ENCODE measurements at regions not wholly inside any gene's neighbourhood (a gene's known extent, or its start where the extent isn't known, plus 50 kb on each side); places are given as distances from the start of the nearest gene placed in this dataset.
"Not testable (repeated sequence)": the region's sequence is repeated elsewhere in the genome, so short reads cannot be mapped to it uniquely, and the experiment has no call there.

DNA sequence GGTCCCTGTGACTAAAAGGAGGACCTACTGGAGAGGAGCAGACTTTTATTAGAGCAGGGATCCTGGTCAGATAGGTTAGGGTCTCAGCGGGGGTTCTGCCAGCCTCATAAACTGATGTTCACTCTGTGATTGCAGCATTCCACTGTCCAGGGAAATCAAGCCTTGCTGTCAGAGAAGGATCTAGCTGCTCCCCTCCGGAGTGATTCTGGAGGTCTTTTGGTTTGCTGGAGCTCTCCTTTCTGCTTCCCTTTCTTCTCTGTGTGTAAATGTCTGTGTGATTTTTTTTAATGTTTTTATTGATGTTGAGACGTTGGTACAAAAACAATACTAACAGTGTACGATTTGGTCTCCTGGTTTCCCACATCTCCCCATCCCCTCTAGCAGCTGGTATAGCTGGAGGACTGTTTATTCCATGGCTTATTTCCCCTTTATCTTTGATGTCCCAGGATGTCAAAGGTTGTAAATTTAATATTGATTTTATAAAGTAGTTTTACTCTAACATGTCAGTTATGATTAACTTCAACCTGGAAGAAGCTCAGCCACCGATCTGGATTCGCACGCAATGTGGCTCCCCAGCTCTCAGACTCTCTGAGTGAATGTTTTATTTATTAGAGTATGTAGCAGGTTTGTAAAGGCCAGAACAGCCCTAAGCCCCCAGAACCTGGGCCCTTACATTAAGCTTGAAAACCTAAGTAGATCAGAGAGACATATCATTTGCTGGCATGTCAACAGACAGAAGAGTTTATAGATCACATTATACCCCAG lies 202.3 kb upstream of the G2E3 start:
- H3K4me3 ChIP-seq: no peak overlapping the region
- no peaks in the 10 kb centered on the region for H3K36me3 ChIP-seq
- no peaks in the 10 kb centered on the region for H3K27me3 ChIP-seq
- no peaks in the 10 kb centered on the region for H3K4me1 ChIP-seq
- H3K9me3 ChIP-seq: no peaks in the 10 kb centered on the region
- no peak for DNase-seq
- ATAC-seq: no peak
- no peak overlapping the region for H3K27ac ChIP-seq
- intact Hi-C loops (cut with DNase I): no loop called here
- TF ChIP-seq, protein P1, sequence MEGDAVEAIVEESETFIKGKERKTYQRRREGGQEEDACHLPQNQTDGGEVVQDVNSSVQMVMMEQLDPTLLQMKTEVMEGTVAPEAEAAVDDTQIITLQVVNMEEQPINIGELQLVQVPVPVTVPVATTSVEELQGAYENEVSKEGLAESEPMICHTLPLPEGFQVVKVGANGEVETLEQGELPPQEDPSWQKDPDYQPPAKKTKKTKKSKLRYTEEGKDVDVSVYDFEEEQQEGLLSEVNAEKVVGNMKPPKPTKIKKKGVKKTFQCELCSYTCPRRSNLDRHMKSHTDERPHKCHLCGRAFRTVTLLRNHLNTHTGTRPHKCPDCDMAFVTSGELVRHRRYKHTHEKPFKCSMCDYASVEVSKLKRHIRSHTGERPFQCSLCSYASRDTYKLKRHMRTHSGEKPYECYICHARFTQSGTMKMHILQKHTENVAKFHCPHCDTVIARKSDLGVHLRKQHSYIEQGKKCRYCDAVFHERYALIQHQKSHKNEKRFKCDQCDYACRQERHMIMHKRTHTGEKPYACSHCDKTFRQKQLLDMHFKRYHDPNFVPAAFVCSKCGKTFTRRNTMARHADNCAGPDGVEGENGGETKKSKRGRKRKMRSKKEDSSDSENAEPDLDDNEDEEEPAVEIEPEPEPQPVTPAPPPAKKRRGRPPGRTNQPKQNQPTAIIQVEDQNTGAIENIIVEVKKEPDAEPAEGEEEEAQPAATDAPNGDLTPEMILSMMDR (IDR thresholded peaks at IDR 0.05): no peak

DNA sequence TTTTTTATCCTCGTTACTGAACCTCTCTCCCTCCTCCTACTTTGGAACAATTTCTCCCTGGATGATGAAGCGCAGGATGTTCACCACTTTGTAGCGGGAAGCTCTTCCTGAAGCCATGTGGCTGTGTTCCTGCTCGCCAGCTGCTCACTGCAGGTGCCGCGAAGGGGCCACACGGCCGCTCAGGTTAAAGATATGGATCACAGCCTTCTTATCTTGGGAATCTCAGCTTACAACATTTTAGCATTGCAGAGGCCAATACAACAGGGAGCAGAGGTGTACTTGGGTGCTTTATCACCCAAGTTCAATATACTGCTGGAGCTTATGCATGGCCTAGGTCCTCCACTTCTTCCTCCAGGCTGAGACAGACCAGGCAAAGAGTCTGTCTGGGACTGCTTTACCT lies 201.2 kb upstream of the G2E3 start:
- Histone ChIP-seq H3K27me3 (no peaks in the 10 kb centered on the region), H3K9me3 (no peaks in the 10 kb centered on the region), H3K36me3 (no peaks in the 10 kb centered on the region), H3K4me1 (no peaks in the 10 kb centered on the region), H3K27ac (no peak overlapping the region), H3K4me3 (no peak overlapping the region)
- intact Hi-C loops (cut with DNase I): no loop called here
- no peak for ATAC-seq
- TF ChIP-seq, protein P1 (IDR thresholded peaks at IDR 0.05): no peak
- DNase-seq: no peak

DNA sequence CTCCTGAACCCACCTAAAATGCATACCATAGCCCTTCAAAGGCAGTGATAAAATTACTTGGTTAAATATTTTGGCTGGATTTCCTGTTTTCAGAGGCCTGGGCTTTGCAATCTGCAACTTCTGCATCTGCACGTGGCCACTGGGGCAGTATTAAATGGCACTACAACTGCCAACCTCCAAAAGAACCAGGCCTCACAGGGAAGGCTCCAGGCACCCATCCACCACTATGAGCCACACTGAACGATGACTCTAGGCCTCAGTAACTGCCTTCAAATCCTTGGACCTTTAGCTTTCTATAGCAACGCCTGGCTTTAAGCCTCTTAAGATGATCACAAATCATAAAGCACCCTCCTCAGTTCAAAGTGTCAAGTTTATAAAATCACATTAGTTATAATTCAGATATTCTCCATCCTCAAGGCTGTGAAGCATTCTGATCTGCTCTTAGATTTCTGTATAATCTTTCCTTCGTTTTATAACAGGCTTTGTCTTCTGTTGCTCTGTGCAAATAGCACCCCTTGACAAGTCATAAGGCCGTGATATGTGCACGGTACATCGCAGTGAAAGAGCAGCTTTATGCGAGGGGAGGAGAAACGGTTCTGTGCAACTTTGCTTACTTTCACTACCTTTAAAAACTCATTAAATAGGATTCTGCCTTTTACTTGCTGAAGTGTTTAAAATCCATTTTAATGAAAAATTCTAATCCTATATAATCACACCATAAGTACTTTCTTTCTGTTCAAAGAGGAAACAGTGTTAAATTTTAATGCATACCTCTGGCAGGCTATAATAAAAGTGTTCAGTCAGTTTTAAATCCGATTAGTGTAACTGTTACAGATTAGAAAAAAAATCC lies 196.4 kb upstream of the G2E3 start:
- Histone ChIP-seq H3K36me3 (no peaks in the 10 kb centered on the region), H3K4me3 (no peak overlapping the region), H3K27me3 (no peaks in the 10 kb centered on the region), H3K9me3 (no peaks in the 10 kb centered on the region), H3K4me1 (no peaks in the 10 kb centered on the region), H3K27ac (no peak overlapping the region)
- TF ChIP-seq, protein P1 (IDR thresholded peaks at IDR 0.05): no peak
- intact Hi-C loops (cut with DNase I): no loop called here
- ATAC-seq (no peak), DNase-seq (no peak)

DNA sequence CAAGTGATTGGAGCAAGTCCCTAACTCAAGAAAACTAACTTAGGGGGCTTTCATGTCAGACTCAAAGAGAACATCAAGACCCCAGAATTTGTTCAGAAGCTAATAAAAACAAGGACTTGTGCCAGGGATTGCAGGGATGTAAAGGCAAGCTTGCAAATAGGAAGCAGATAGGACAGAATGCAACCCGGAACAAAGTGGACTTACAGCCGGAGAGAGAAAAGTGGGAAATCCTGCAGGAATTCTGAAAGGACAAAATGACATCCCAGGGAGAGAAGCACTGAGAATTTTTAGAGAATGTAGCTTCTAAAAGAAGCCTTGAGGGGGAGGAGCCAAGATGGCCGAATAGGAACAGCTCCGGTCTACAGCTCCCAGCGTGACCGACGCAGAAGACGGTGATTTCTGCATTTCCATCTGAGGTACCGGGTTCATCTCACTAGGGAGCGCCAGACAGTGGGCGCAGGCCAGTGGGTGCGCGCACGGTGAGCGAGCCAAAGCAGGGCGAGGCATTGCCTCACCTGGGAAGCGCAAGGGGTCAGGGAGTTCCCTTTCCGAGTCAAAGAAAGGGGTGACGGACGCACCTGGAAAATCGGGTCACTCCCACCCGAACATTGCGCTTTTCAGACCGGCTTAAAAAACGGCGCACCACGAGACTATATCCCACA lies 195.6 kb upstream of the G2E3 start:
- H3K4me1 ChIP-seq; H3K36me3 ChIP-seq; H3K27me3 ChIP-seq; H3K4me3 ChIP-seq; DNase-seq; H3K9me3 ChIP-seq; H3K27ac ChIP-seq; intact Hi-C loops (cut with DNase I); ATAC-seq: not testable (repeated sequence)

DNA sequence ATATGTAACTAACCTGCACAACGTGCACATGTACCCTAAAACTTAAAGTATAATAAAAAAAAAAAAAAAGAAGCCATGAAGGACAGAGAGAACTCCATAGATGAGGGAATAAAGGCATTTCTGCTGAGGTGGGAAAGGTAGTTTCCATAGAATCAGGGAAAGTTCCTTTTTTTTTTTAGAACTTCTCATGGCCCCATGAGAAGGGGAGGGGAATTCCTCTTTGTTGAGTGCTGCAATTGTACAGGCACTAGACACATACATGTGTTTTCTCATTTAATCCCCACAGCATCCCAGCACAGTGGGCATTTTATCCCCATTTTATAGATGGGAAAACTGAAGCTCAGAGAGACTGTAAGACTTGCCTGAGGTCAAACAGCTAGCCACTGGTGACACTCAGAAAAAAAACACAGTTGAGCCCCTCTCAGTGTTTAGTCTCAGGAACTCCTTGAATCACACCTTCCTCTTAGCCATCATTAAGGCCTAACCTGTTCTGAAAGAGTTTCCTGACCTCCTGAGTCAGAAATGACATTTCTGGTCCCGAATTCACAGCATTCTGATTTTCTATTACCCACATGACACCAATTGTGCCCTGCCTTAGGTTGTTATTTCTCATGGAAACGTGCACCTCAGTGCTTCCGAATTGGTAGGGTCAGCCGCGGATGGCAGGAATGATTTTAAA lies 189.3 kb upstream of the G2E3 start:
- Histone ChIP-seq H3K4me3 (no peak overlapping the region), H3K9me3 (no peaks in the 10 kb centered on the region), H3K27ac (no peak overlapping the region), H3K4me1 (no peaks in the 10 kb centered on the region), H3K27me3 (no peaks in the 10 kb centered on the region), H3K36me3 (no peaks in the 10 kb centered on the region)
- DNase-seq (no peak), ATAC-seq (no peak)
- TF ChIP-seq, protein P1 (IDR thresholded peaks at IDR 0.05): no peak
- intact Hi-C loops (cut with DNase I): no loop called here
